HG03060 (cell line): ENCODE measurements at regions not wholly inside any gene's neighbourhood (a gene's known extent, or its start where the extent isn't known, plus 50 kb on each side); places are given as distances from the start of the nearest gene placed in this dataset.

ENCODE experiments used
- ATAC-seq: cut with Tn5 transposase; IDR thresholded peaks from one replicate; pipeline ENCODE4 v1.9.1; 2021; ENCODE audit warnings: low read depth, moderate number of reproducible peaks; ENCODE audit not compliant: unreplicated experiment

DNA sequence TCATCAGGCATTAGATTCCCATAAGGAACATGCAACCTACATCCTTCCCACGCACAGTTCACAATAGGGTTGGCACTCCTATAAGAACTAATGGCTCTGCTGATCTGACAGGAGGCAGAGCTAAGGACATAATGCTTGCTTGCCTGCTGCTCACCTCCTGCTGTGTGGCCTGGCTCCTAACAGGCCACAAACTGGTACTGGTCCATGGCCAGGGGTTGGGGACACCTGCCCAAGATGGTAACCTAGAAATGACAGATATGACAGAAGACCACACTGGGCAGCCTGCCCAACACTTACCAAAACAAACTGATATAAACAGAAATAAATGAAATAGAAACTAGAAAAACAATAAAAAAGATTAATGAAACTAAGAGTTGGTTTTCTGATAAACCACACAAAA is 325.6 kb downstream of the SEC23A start:
- no peak for ATAC-seq

- ATAC-seq = no peak
Observed at GRCh38 chr14:38775986-38776385, 327.0 kb downstream of the SEC23A start.

DNA sequence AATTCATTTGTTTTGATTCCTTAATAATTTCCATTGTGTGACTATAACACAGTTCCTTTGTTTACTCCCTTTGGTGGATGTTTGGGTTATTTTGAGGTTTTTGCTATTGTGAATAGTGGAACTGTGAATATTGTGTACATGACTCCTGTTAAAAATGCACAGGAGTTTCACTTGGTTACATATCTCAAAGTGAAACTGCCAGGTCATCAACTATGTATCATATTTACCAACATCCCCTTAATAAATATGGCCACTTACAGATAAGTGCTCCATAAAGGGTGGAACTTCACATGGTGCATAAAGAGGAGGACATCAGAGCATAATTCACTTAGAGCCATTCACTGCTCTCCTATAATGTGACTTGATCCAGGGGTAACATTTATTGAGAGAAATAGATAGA is 328.9 kb downstream of the SEC23A start:
- ATAC-seq = no peak

- ATAC-seq = no peak
Observed at GRCh38 chr14:38770251-38770650, 332.8 kb downstream of the SEC23A start.

DNA sequence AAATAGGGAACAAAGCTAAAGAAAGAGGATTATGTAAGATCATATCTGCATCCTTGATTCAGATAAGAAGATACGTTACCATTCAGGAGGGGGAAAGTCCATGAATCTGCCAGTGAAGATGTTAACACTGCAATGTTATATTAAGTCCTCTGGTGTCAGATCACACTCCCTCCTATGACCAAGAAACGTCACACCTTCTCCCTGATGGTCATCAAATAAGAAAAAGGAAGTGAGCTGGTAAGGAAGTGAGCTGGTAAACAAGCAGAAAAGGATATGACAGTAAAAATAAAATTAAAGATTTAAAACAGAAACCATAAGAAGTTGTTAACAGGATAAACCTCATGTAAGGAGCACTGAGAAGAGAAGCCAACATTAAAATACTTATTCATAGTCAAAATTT is 340.2 kb downstream of the SEC23A start:
- no peak for ATAC-seq

DNA sequence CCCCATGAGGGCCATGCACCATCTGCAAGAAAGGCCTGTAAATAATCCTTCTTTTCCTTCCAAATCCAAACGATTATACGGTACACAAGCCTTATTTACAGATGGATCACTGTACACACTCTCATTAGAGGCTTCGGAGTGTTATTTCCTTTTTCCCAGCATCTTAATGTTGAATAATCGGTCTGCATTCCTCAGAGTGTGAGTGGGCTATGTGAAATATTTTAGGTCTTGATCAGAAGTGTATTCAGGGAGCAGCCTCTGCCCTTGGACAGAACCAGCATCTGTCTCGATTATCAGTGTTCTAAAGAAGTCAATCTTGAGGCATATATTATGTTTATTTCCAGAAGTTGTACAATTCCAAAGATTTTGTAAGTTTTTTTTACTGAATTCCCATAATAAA is 340.6 kb downstream of the SEC23A start:
- ATAC-seq = no peak

GRCh38 chr14:38761033-38761432 is 342.0 kb downstream of the SEC23A start:
- no peak for ATAC-seq

DNA sequence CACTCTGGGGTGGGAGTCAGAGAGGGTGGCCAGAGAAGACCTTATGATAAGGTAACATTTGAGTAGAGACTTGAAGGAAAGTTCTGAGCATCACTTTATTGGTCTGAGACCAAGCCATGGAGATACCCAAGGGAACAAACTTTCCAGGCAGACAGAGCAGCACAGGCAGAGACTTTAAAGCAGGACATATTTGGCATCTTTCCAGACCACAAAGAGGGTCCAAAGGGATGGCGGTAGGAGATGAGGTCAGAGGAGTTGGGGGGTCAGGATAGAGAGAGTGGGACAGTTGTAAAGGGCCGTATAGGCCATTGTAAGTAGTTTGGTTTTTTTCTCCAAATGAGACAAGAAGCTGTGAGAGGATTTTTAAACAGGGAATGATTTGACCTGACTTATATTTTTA is 344.4 kb downstream of the SEC23A start:
- ATAC-seq = no peak

DNA sequence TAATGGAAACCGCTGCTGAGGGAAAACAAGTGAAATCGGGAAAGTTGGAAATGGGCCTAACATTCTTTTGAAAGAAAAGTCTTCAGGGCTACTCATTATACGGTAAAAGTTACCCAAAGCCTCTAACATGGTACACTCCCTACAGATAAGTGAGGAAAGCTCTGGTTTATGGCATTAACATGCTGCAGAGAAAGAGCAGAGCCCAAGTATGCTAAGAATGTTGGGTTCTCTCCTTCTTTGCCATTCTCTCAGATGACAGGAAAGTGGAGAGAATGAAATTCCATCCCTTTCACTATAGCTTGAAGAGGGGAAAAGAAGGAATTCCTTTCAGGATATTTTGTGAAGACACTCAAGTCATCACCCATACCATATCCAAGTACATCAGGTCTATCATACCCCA is 348.0 kb downstream of the SEC23A start:
- ATAC-seq = no peak

DNA sequence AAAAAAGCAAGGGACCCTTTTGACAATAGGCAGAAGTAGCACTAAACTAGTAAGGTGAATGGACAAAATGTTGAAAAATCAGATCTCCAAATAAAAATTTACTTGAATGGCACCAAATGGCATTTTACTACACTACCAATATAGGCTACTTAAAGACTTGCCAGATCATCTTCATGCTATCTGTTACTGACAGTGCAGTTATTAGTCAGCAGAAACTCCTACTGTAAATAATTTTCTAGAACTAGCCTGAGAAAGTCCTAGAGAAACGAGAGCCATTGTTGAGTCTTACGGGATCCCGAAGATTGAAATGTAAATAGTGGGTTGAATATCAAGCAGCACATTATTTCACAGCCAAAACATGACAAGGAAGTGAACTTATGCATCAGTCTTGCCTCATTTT is 350.3 kb downstream of the SEC23A start:
- no peak for ATAC-seq

- ATAC-seq = no peak
Observed at GRCh38 chr14:38752341-38752740, 350.7 kb downstream of the SEC23A start.

- ATAC-seq = no peak
Observed at GRCh38 chr14:38751459-38751858, 351.6 kb downstream of the SEC23A start.

DNA sequence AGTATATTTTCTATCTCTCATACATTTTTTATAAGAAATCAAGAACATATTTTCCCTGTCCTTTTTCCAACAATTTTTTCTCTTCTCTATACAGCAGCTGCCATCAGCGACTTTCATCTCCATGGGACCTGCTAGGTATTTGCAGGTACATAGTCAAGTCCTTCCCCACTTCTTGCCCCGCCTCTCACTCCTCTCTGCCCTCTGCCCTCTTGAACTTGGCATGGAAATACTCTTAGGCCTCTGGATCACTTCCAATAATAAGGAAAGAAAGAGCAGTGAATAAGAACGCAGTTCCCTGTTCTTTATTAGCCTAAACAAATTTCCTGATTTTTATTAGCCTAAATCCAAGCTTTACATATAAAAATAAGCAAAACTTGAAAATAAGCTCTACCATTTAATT is 353.1 kb downstream of the SEC23A start:
- no peak for ATAC-seq

DNA sequence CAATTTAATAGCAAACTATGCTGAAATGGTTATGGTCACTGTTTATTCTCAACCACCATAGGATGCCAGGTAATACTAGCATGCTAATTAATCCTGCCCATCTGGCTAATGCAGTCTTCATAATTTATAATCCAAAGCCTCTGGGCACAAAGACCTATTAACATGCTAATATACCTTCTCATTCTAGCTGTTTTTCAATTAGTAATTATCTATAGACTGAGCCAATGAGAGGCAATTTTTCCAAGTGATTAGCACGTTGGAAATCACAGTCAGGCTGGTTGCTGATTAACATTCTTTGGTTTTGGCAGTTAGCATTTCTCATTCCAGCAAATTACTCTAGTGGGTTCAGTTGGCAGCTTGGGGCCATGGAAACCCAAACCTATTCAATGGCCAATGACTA is 357.2 kb downstream of the SEC23A start:
- ATAC-seq = no peak

GRCh38 chr14:38743966-38744584 is 359.0 kb downstream of the SEC23A start:
- ATAC-seq = no peak

DNA sequence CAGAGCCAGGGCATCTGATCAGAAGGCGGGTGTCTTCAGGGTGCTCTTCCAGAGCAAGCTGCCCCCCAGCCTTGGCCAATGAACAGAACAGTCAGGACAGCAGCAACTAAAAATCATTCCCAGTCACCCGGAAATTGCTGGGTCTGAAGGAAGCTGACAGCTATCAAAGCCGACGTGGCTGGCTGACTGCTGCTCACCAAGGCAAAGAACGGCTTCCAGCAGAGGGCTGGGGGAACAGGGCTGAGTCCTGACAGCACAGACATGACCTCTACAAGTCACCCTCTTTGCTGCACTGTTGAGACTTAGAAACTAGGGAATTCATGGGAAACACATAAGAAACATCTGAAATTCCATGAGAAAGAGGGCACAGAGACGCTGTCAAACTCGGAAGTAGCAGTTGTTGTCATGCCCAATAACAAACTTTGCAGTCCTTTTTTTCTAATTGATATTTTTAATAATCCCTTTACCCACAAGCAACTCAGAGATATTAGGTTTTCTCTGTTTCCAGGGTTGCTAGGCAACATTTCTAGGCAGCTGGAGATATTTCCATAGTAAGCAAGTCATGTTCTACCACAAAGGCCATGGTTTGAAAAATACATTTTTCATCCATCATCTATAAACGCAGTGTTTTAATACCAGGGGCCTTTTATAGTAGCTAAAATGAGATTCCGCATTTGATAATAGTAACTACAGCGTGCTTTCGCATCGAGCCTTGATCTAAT is 365.2 kb downstream of the SEC23A start:
- ATAC-seq = no peak

DNA sequence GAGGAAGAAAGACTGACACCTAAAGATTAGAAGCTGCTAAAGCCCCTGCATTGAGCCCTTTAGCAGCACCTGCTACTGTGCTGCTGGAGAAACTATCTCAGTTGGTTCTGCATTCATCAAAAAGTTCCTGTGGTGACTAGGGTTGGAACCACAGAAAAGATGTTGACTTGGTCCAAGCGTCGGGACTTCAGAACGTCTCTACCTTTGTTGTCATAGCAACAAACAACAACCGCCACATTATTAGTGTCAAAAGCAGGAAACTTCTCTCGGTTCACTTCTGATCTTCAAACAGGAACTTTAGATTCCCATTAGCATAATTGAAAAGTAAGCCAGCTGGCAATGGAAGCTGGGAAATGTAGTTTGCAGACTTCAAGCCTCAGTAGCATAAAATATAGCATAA is 368.0 kb downstream of the SEC23A start:
- ATAC-seq = no peak

DNA sequence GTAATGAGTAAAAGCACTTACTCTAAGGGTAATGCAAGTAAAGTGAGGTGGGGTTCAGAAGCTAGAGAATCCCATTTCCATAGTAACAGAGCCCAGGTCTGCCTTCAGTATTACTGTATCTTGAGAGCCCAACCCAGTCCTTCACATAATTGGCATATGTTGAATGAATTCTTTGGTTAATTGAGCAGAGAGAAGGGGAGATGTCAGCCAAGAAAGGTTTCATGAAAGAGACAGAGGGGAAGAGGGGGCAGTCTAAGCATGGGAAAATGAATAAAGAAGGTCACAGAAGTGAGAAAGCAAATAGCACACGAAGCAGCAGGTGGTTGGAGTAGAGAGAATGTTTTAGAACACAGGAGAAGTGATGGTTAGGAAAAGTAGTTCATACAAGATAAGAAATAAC is 371.1 kb downstream of the SEC23A start:
- no peak for ATAC-seq

DNA sequence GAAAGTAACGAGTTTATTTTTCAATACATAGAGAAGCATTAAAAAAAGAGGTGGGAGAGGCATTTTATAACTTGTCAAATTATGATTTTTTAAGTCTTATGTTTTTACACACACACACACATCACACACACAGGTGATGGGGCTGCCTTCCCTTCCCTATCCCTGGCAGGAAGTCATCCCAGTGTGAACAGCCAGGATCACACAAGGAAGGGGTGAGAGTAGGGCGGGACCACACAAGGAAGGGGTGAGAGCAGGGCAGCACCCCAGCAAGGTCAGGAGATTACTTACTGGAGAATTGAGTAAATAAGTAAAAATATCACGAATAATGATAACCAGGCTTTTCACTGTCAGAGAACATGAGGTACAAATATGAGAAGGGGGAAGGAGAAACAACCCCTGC is 372.6 kb downstream of the SEC23A start:
- ATAC-seq = no peak

DNA sequence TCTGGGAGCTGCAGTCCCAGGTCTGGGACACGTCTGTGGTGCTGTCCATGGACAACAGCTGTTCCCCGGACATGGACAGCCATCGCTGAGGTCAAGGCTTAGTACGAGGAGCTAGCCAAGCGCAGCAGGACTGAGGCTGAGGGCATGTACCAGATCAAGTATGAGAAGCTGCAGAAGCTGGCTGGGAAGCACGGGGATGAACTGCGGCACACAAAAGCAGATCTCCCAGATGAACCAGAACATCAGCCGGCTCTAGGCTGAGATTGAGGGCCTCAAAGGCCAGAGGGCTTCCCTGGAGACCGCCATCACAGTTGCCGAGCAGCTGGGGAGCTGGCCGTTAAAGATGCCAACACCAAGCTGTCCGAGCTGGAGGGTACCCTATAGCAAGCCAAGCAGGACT is 375.3 kb downstream of the SEC23A start:
- ATAC-seq = no peak

- no peak for ATAC-seq
Observed at GRCh38 chr14:38724621-38725020, 378.4 kb downstream of the SEC23A start.

DNA sequence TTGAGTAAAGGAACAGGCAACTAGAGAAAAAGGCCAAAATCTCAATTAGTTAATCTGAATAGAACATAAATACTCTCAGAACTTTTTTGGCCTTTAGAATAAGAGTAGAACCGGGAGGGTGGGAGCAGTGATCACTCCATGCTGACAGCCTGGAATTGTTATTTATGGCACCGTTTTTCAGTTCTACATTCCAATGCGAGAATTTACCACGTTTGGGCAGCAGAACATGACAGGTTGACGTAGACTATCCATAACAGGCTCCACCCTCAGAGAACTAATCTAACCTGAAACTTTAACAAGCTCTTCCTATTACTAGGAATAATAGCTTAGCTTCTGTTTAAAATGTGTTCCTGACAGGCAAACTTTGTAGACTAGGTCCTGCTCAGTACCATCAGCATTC is 379.1 kb downstream of the SEC23A start:
- ATAC-seq = no peak

- ATAC-seq = no peak
Observed at GRCh38 chr14:38723277-38723676, 379.8 kb downstream of the SEC23A start.
